Kidney (tissue), 13 donors: ENCODE measurements at regions not wholly inside any gene's neighbourhood (a gene's known extent, or its start where the extent isn't known, plus 50 kb on each side); places are given as distances from the start of the nearest gene placed in this dataset.
A peak's percentile ranks its signal among the peaks of the same experiment; 100 is the strongest.

ENCODE experiments used
- DNase-seq, 5 donors: peaks; one replicate each; pipeline ENCODE4 v3.0.0-alpha.2; 2013 to 2020
- FAIRE-seq: peaks from 2 replicates; lab custom pipeline; 2012; peaks lifted over from hg19 to GRCh38; lab: Jason Lieb, UNC
- H3K27ac ChIP-seq, 2 donors: one replicate each; pipeline ENCODE4 v1.7.0; 2013; ENCODE audit warnings: low read depth in 2 of 2, low read length in 2 of 2, inconsistent platforms in 1 of 2
- H3K27me3 ChIP-seq: one replicate; pipeline ENCODE4 v1.7.1; 2013; ENCODE audit warnings: low read length, inconsistent platforms; ENCODE audit not compliant: control insufficient read depth, insufficient read depth
- H3K36me3 ChIP-seq, 3 donors: one replicate each; pipeline versions ENCODE4 v1.7.0 to v1.7.1; 2013; ENCODE audit warnings: low read length in 3 of 3, control low read depth in 1 of 3, inconsistent platforms in 1 of 3; ENCODE audit not compliant: insufficient read depth in 3 of 3, control insufficient read depth in 2 of 3
- H3K4me1 ChIP-seq, 3 donors: one replicate each; pipeline versions ENCODE4 v1.7.0 to v1.7.1; 2013; ENCODE audit warnings: low read length in 3 of 3, inconsistent platforms in 1 of 3, low read depth in 1 of 3; ENCODE audit not compliant: control insufficient read depth in 2 of 3, insufficient read depth in 2 of 3
- H3K4me3 ChIP-seq, 3 donors: one replicate each; pipeline versions ENCODE4 v1.7.0 to v1.8.1; 2013; ENCODE audit warnings: low read length in 3 of 3, control low read depth in 1 of 3, inconsistent platforms in 1 of 3
- H3K9ac ChIP-seq, 3 donors: one replicate each; pipeline versions ENCODE4 v1.7.0 to v1.7.1; 2013; ENCODE audit warnings: low read length in 3 of 3, control low read depth in 1 of 3, inconsistent platforms in 1 of 3
- H3K9me3 ChIP-seq, 3 donors: one replicate each; pipeline versions ENCODE4 v1.7.0 to v1.7.1; 2013; ENCODE audit warnings: low read length in 3 of 3, control low read depth in 1 of 3, inconsistent platforms in 1 of 3; ENCODE audit not compliant: control insufficient read depth in 2 of 3, insufficient read depth in 1 of 3
- intact Hi-C: fragments of 100-400 bp; cut with DNase I; formaldehyde crosslinking; loops from one replicate; pipeline ENCODE4 v1.11.1; 2022
- TF ChIP-seq, protein P1 (sequence below): IDR thresholded peaks from 3 replicates; pipeline ENCODE4 v1.5.1; 2012; ENCODE audit warnings: mild to moderate bottlenecking, moderate library complexity, borderline replicate concordance; ENCODE audit not compliant: insufficient read depth; ENCODE audit errors: extremely low read depth
- donor health status: control.
- donor health status: control.
- donor health status: control.
- donor health status: control.
- donor health status: control.
- donor health status: DM: yes; HTN: yes; CAD: no.
- donor health status: Normal renal cell carcinoma (clear cell type).

GRCh38 chr9:81097131-81097847, 592.1 kb downstream of the TLE1 start:
- TF ChIP-seq, protein P1, sequence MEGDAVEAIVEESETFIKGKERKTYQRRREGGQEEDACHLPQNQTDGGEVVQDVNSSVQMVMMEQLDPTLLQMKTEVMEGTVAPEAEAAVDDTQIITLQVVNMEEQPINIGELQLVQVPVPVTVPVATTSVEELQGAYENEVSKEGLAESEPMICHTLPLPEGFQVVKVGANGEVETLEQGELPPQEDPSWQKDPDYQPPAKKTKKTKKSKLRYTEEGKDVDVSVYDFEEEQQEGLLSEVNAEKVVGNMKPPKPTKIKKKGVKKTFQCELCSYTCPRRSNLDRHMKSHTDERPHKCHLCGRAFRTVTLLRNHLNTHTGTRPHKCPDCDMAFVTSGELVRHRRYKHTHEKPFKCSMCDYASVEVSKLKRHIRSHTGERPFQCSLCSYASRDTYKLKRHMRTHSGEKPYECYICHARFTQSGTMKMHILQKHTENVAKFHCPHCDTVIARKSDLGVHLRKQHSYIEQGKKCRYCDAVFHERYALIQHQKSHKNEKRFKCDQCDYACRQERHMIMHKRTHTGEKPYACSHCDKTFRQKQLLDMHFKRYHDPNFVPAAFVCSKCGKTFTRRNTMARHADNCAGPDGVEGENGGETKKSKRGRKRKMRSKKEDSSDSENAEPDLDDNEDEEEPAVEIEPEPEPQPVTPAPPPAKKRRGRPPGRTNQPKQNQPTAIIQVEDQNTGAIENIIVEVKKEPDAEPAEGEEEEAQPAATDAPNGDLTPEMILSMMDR: no peak
- no peaks in the 10 kb centered on the region for H3K36me3 ChIP-seq
- no peak overlapping the region for H3K4me3 ChIP-seq
- no peak overlapping the region for H3K27ac ChIP-seq
- no peak overlapping the region for H3K9ac ChIP-seq
- no peaks in the 10 kb centered on the region for H3K4me1 ChIP-seq
- intact Hi-C loops: no loop called here
- no peaks in the 10 kb centered on the region for H3K27me3 ChIP-seq
- no peak for FAIRE-seq
- DNase-seq: peak in 2 of 5 donors; percentile 36 to 52
- H3K9me3 ChIP-seq: peaks cover 0 to 5% (median 0%) of the 10 kb centered on the region in 3 donors

- H3K36me3 ChIP-seq: no peaks in the 10 kb centered on the region
- intact Hi-C loops: no loop called here
- no peaks in the 10 kb centered on the region for H3K27me3 ChIP-seq
- no peak overlapping the region for H3K27ac ChIP-seq
- no peak overlapping the region for H3K4me3 ChIP-seq
- TF ChIP-seq, protein P1: no peak
- FAIRE-seq (no peak), DNase-seq (no peak)
- H3K9ac ChIP-seq: no peak overlapping the region
- H3K9me3 ChIP-seq: peaks cover 0 to 5% (median 0%) of the 10 kb centered on the region in 3 donors
- no peaks in the 10 kb centered on the region for H3K4me1 ChIP-seq
Observed at GRCh38 chr9:81096625-81097024, 592.7 kb downstream of the TLE1 start.

DNA sequence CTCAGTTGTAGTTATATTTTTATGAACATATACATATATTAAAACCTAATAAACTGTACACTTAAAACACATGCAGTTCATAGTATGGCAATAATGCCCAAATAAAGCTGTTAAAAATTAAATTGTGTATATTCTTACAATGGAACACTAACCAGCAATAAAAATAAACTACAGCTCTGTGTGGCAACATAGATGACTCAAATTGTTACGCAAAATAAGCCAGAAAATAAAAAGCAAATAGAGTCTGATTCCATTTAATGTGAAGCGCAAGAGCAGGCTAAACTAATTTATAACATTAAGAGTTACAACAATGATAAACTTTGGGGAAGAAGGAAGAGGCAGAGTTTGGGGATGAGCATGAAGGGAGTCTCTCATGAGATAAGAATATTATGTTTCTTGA, 597.3 kb downstream of the TLE1 start:
- H3K4me3 ChIP-seq: no peak overlapping the region
- H3K27me3 ChIP-seq: no peaks in the 10 kb centered on the region
- DNase-seq: no peak
- TF ChIP-seq, protein P1: no peak
- peaks cover 0 to 5% (median 0%) of the 10 kb centered on the region in 3 donors for H3K9me3 ChIP-seq
- no peaks in the 10 kb centered on the region for H3K36me3 ChIP-seq
- no peak for FAIRE-seq
- no peak overlapping the region for H3K27ac ChIP-seq
- intact Hi-C loops: no loop called here
- H3K9ac ChIP-seq: no peak overlapping the region
- no peaks in the 10 kb centered on the region for H3K4me1 ChIP-seq
